Germinal center (tissue), 1 donor: ENCODE measurements at regions not wholly inside any gene's neighbourhood (a gene's known extent, or its start where the extent isn't known, plus 50 kb on each side); places are given as distances from the start of the nearest gene placed in this dataset.

Experiments used
- DNase-seq: peaks from one replicate; pipeline ENCODE4 v3.0.0; 2012; ENCODE audit warnings: mixed read lengths, low spot score

- no peak for DNase-seq
Observed at GRCh38 chr13:68030152-68030809, 800.1 kb upstream of the PCDH9 start.

GRCh38 chr13:68028701-68029100, 798.6 kb upstream of the PCDH9 start:
- DNase-seq, result no peak

- no peak for DNase-seq
Observed at GRCh38 chr13:68027306-68027705, 797.2 kb upstream of the PCDH9 start.

GRCh38 chr13:68026077-68026476, 795.9 kb upstream of the PCDH9 start:
- DNase-seq, result no peak

GRCh38 chr13:68025604-68026003, 795.5 kb upstream of the PCDH9 start:
- DNase-seq, result no peak

GRCh38 chr13:68023838-68024581, 793.9 kb upstream of the PCDH9 start:
- no peak for DNase-seq

GRCh38 chr13:68019901-68020300, 789.8 kb upstream of the PCDH9 start:
- no peak for DNase-seq

- no peak for DNase-seq
Observed at GRCh38 chr13:68009546-68009945, 779.4 kb upstream of the PCDH9 start.

GRCh38 chr13:68007576-68007975, 777.4 kb upstream of the PCDH9 start:
- DNase-seq, result no peak

GRCh38 chr13:67996101-67996500, 766.0 kb upstream of the PCDH9 start:
- DNase-seq, result no peak

GRCh38 chr13:67990868-67991267, 760.7 kb upstream of the PCDH9 start:
- no peak for DNase-seq

GRCh38 chr13:67986234-67986633, 756.1 kb upstream of the PCDH9 start:
- no peak for DNase-seq

- no peak for DNase-seq
Observed at GRCh38 chr13:67977066-67977465, 746.9 kb upstream of the PCDH9 start.

GRCh38 chr13:67971291-67971690, 741.2 kb upstream of the PCDH9 start:
- DNase-seq, result no peak

GRCh38 chr13:67967031-67967430, 736.9 kb upstream of the PCDH9 start:
- DNase-seq, result no peak

GRCh38 chr13:67966065-67966464, 735.9 kb upstream of the PCDH9 start:
- DNase-seq, result no peak

- DNase-seq, result no peak
Observed at GRCh38 chr13:67964986-67965385, 734.9 kb upstream of the PCDH9 start.

- DNase-seq, result no peak
Observed at GRCh38 chr13:67964091-67964490, 734.0 kb upstream of the PCDH9 start.

GRCh38 chr13:67961331-67961730, 731.2 kb upstream of the PCDH9 start:
- no peak for DNase-seq

GRCh38 chr13:67951431-67951830, 721.3 kb upstream of the PCDH9 start:
- no peak for DNase-seq

GRCh38 chr13:67950603-67951002, 720.5 kb upstream of the PCDH9 start:
- no peak for DNase-seq

- DNase-seq, result no peak
Observed at GRCh38 chr13:67946131-67946530, 716.0 kb upstream of the PCDH9 start.

- no peak for DNase-seq
Observed at GRCh38 chr13:67943116-67943515, 713.0 kb upstream of the PCDH9 start.

GRCh38 chr13:67935626-67936025, 705.5 kb upstream of the PCDH9 start:
- DNase-seq, result no peak
